Small intestine (tissue), 7 donors: ENCODE measurements at regions not wholly inside any gene's neighbourhood (a gene's known extent, or its start where the extent isn't known, plus 50 kb on each side); places are given as distances from the start of the nearest gene placed in this dataset.
A peak's percentile ranks its signal among the peaks of the same experiment; 100 is the strongest.
"Not testable (repeated sequence)": the region's sequence is repeated elsewhere in the genome, so short reads cannot be mapped to it uniquely, and the experiment has no call there.

Experiments
- DNase-seq, 2 donors: peaks; one replicate each; pipeline versions ENCODE4 v3.0.0 to v3.0.0-alpha.2; 2013
- FAIRE-seq: peaks from 2 replicates; lab custom pipeline; 2012; peaks lifted over from hg19 to GRCh38; lab: Jason Lieb, UNC
- H3K27ac ChIP-seq, 3 donors: one replicate each; pipeline ENCODE4 v1.5.1; 2013; ENCODE audit warnings: low read length in 2 of 3, mild to moderate bottlenecking in 2 of 3, control low read depth in 1 of 3, inconsistent platforms in 1 of 3, low read depth in 1 of 3, moderate library complexity in 1 of 3
- H3K27me3 ChIP-seq, 3 donors: one replicate each; pipeline ENCODE4 v1.6.1; 2013; ENCODE audit warnings: low read length in 3 of 3, inconsistent platforms in 1 of 3; ENCODE audit not compliant: control insufficient read depth in 3 of 3, insufficient read depth in 3 of 3
- H3K36me3 ChIP-seq, 3 donors: one replicate each; pipeline ENCODE4 v1.6.1; 2013; ENCODE audit warnings: low read length in 3 of 3, inconsistent platforms in 1 of 3, low read depth in 1 of 3, mild to moderate bottlenecking in 1 of 3, moderate library complexity in 1 of 3; ENCODE audit not compliant: control insufficient read depth in 3 of 3, insufficient read depth in 2 of 3
- H3K4me1 ChIP-seq, 3 donors: one replicate each; pipeline ENCODE4 v1.6.1; 2013; ENCODE audit warnings: low read length in 2 of 3, inconsistent platforms in 1 of 3, low read depth in 1 of 3, mild to moderate bottlenecking in 1 of 3, moderate library complexity in 1 of 3; ENCODE audit not compliant: control insufficient read depth in 3 of 3, insufficient read depth in 2 of 3
- H3K4me3 ChIP-seq, 3 donors: one replicate each; pipeline ENCODE4 v1.5.1; 2013; ENCODE audit warnings: low read length in 3 of 3, control low read depth in 1 of 3, inconsistent platforms in 1 of 3, low read depth in 1 of 3, mild to moderate bottlenecking in 1 of 3, moderate library complexity in 1 of 3
- H3K9me3 ChIP-seq, 2 donors: one replicate each; pipeline ENCODE4 v1.6.1; 2013; ENCODE audit warnings: low read depth in 1 of 2, low read length in 1 of 2; ENCODE audit not compliant: control insufficient read depth in 2 of 2, insufficient read depth in 1 of 2
- WGBS, 3 donors: extraction: QIAGEN DNeasy Blood & Tissue Kit; methylation state at CpG; one replicate each; pipeline ENCODE4 v1.1.7; 2013; 5-methylcytosine and 5-hydroxymethylcytosine counted together
- donor health status: healthy with polysubstance abuse.
- donor health status: control.
- donor health status: control.
- donor health status: Bipolar disorder and iron deficiency.
- donor health status: healthy.

DNA sequence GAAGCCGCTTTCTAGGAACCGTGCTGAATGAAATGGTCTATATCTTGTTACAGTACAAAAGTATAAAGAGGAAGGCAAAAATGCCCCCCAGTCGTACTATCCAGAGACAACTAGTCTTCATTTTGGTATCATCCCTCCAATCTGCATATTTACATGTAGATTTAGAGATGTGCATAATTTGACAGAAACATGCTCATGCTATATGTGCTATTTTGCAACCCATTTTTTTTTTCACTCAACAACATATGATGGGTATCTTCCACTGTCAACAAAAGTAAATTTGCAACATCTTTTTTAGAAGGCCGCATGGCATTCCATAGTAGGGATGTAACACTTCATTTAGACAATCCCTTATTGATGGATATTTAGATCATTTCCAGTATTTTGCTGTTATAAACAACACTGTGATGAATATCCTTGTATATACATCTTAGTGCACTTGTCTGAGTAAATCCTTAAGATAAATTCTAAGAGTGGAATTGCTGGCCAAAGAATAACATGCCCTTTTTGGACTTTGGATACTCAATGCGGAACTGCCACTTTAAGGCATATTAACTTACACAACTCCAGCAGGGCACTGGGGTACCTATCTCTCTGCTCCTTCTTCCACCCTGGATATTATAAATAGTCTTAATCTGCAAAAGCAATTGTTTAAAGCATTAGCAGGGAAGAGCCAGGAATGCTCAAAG lies 71.1 kb upstream of the SH3PXD2B start:
- Histone ChIP-seq H3K9me3 (no peaks in the 10 kb centered on the region), H3K4me3 (no peak overlapping the region), H3K27me3 (no peaks in the 10 kb centered on the region), H3K27ac (no peak overlapping the region), H3K4me1 (no peaks in the 10 kb centered on the region), H3K36me3 (no peaks in the 10 kb centered on the region)
- no peak for FAIRE-seq
- DNase-seq: peak; percentile 49 to 50
- WGBS, 3 donors: 77 to 80% (median 77%) methylated on average over 5 of the region's 5 CpGs

DNA sequence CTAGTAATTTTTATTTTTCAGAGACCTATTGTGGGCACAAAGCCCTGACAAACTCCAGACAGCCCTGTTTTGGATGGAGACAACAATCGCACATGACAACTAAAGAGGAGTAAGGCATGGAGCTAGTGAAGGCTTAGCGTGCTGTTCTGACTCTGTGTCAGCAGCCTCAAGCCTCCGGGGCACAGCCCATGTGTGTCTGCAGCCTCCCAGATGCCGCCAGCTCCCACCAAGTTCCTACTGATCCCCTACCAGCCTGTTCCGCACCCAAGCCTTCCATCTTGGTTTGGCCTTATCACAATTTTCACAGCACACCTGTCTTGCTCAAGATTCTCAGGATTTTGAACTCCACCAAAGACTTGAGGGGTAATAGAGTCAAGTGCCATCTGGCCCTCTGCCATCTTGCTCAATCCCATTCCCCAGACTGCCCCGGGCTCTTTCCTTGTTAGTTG lies 70.3 kb upstream of the SH3PXD2B start:
- no peaks in the 10 kb centered on the region for H3K4me1 ChIP-seq
- DNase-seq: no peak
- H3K4me3 ChIP-seq: no peak overlapping the region
- 80 to 85% (median 83%) methylated on average over 6 of the region's 6 CpGs for WGBS, 3 donors
- no peaks in the 10 kb centered on the region for H3K9me3 ChIP-seq
- H3K27ac ChIP-seq: no peak overlapping the region
- no peaks in the 10 kb centered on the region for H3K36me3 ChIP-seq
- no peak for FAIRE-seq
- H3K27me3 ChIP-seq: no peaks in the 10 kb centered on the region

DNA sequence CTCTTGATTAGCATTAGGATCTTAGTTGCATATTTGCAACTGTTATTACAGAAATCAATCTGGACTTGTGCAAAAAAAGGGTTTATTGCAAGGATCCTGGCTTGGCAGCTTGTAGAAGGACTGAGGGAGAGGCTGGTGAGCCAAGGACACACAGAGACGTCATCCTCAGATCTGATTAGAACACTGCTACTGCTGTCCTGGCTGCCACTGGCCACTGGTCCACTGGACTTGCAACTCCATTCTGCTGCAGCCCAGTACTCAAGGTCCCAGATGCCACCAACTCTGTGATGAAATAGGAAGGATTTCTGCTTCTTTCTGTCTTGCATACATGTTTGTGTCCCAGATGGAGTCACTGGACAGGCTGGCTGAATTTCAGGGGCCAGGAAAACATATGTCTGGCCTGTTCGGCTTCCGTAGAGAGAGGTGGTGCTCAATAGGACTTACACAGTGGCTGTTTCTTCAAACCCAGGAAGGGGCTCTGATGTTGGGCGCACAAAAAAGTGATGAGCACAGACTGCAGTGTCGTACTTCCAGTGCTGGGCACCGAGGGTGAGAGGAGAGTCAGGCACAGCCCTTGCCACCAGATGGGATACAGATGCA lies 68.9 kb upstream of the SH3PXD2B start:
- 86 to 87% (median 87%) methylated on average over 6 of the region's 6 CpGs for WGBS, 3 donors
- no peak for DNase-seq
- no peaks in the 10 kb centered on the region for H3K9me3 ChIP-seq

DNA sequence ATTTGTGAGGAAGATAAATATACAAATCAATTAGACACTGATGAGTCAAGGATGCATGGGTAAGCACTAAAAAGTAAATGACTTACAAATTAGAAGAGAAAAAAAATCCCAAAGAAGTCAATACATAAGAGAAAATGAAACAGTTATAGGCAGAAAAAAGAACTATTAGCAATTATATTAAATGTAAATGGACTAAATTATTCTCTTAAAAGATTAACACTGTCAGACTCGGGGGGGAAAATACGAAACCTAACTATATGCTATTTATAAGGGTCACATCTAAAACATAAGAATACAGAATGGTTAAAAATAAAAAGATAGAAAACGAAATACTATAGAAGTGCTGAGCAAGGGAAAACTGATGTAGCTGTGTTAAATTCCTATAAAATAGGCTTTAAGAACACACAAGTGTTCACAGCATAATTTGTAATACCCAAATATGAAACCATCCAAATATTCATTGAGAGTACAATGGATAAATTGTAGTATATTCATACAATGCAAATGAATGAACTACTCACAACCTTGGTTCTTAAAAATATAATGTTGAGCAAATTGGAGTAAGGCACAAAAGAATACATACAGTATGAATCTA lies 67.1 kb upstream of the SH3PXD2B start:
- DNase-seq: no peak
- 71 to 85% (median 73%) methylated on average over 3 of the region's 3 CpGs for WGBS, 3 donors
- no peak overlapping the region for H3K27ac ChIP-seq
- no peak for FAIRE-seq
- H3K27me3 ChIP-seq: no peaks in the 10 kb centered on the region
- no peaks in the 10 kb centered on the region for H3K36me3 ChIP-seq
- H3K4me1 ChIP-seq: no peaks in the 10 kb centered on the region
- no peaks in the 10 kb centered on the region for H3K9me3 ChIP-seq
- no peak overlapping the region for H3K4me3 ChIP-seq

More for the DNA sequence above, 68.9 kb upstream of the SH3PXD2B start:
- H3K36me3 ChIP-seq: no peaks in the 10 kb centered on the region
- no peaks in the 10 kb centered on the region for H3K4me1 ChIP-seq
- H3K4me3 ChIP-seq: no peak overlapping the region
- H3K27me3 ChIP-seq: no peaks in the 10 kb centered on the region
- no peak for FAIRE-seq
- no peak overlapping the region for H3K27ac ChIP-seq

DNA sequence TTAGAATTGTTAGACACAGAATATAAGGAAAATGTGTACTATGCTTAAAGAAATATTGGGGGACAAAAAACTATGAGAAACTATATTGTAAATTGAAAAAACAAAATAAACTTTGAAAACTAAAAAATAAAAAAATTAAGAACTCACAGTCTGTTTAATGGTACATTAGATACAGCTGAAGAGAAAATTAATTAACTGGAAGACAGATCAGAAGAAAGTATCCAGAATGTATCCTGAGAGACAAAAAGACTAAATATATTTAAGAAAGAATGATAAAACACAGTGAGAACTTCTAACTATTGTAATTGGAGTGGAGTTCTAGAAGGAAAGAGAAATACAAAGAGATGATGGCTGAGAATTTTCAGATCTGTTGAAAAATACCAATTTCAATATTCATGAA lies 57.6 kb upstream of the SH3PXD2B start:
- no peaks in the 10 kb centered on the region for H3K9me3 ChIP-seq
- no peak overlapping the region for H3K27ac ChIP-seq
- peaks cover 0 to 3% (median 0%) of the 10 kb centered on the region in 3 donors for H3K27me3 ChIP-seq
- no peak overlapping the region for H3K4me3 ChIP-seq
- H3K36me3 ChIP-seq: no peaks in the 10 kb centered on the region
- no peaks in the 10 kb centered on the region for H3K4me1 ChIP-seq
- DNase-seq (no peak), FAIRE-seq (no peak)

DNA sequence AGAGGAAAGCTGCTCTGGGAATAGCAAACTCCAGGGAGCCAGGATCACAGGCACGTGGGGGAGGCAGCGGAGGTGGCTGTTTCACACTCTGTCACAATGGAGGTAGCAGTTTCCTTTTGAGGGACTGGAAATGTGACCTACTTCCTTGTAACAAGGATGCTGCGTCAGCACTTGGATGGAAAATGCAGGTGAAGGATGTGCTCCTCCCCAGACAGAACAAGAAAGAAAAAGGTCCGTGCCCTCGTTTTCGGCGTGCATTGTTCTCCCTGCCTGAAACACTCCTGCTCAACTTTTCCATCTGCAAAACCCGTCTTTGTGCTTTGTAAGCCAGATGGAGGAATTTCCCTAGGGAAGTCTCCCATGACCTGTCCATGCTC lies 55.1 kb upstream of the SH3PXD2B start:
- Histone ChIP-seq H3K36me3 (no peaks in the 10 kb centered on the region), H3K4me1 (no peaks in the 10 kb centered on the region), H3K27me3 (peaks cover 0 to 3% (median 0%) of the 10 kb centered on the region in 3 donors), H3K4me3 (no peak overlapping the region), H3K27ac (no peak overlapping the region), H3K9me3 (no peaks in the 10 kb centered on the region)
- FAIRE-seq: no peak
- DNase-seq: no peak
- WGBS, 3 donors: 58 to 75% (median 66%) methylated on average over 8 of the region's 8 CpGs

DNA sequence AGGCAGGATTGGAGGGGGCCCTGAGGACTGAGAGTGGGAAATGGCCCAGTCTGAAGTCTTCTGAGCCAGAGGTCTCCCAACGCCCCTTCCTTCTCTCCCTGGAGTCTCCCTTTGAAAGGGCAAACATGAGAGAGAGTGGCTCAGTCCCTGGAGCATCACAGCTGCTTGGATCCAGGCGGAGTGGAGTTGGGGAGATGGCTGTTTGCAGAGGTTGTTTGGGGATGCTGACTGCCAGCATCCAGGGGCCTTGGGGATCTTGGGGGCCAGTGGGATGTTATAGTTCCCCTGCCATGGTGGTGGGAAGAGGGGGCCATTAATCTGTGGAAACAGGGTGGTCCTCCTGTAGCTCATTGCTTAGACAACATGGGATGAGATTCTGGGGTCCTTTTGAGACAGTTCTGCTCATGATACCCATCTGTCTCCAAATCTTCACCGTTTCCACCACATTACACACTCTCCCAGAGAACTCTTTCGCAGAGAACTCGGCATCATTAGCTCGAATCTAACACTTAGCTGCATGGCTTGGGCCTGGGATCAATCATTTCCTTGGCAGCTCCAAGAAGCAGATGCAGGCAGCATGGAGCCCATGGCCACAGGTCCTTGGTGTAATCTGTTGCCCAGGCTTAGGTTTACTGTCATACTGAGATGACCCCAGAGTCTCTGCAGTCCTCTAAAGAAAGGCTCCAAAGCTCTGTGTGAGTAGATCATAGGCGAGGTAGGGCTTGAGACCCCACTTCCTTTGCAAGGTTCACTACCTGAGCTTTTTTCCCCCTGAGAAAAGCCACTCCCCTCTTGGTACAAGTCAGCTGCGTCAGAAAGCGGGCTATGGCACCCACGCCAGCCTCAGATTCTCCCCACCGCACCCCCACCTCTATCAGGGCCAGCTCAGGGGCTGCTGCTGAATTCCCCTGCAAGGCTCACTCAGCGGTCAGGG lies 54.4 kb upstream of the SH3PXD2B start:
- no peak for FAIRE-seq
- DNase-seq: no peak
- WGBS, 3 donors: 79 to 86% (median 82%) methylated on average over 12 of the region's 12 CpGs
- no peak overlapping the region for H3K4me3 ChIP-seq
- no peaks in the 10 kb centered on the region for H3K36me3 ChIP-seq
- H3K9me3 ChIP-seq: no peaks in the 10 kb centered on the region
- no peaks in the 10 kb centered on the region for H3K4me1 ChIP-seq
- H3K27me3 ChIP-seq: no peaks in the 10 kb centered on the region
- H3K27ac ChIP-seq: no peak overlapping the region

DNA sequence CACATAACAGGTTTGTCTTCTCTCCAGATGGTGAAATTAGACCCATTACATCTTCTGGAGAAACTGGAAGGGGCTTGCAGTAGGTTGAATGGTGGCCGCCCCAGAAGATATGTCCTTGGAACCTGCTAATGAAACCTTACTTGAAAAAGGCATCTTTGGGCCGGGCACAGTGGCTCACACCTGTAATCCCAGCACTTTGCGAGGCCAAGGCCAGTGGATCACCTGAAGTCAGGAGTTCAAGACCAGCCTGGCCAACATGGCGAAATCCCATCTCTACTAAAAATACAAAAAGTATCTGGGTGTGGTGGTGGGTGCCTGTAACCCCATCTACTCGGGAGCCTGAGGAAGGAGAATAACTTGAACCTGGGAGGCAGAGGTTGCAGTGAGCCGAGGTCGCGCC lies 53.2 kb upstream of the SH3PXD2B start:
- H3K9me3 ChIP-seq, DNase-seq, H3K27ac ChIP-seq, FAIRE-seq, H3K27me3 ChIP-seq, H3K4me3 ChIP-seq, H3K4me1 ChIP-seq, H3K36me3 ChIP-seq: not testable (repeated sequence)
- 83 to 90% (median 85%) methylated on average over 8 of the region's 8 CpGs for WGBS, 3 donors
